Fibroblast of villous mesenchyme (primary cell): ENCODE measurements at regions not wholly inside any gene's neighbourhood (a gene's known extent, or its start where the extent isn't known, plus 50 kb on each side); places are given as distances from the start of the nearest gene placed in this dataset.

Source experiments
- DNase-seq: peaks from one replicate; pipeline ENCODE4 v3.0.0-alpha.2; 2010; ENCODE audit warnings: low read depth
- H3K4me3 ChIP-seq: 2 replicates; pipeline ENCODE4 v1.5.1; 2011; ENCODE audit warnings: low read depth, mild to moderate bottlenecking, low read length
- TF ChIP-seq, protein P1 (sequence below): IDR thresholded peaks from 2 replicates; pipeline ENCODE4 v1.5.1; 2012; ENCODE audit warnings: low read depth, mild to moderate bottlenecking, low read length; ENCODE audit not compliant: insufficient read depth

DNA sequence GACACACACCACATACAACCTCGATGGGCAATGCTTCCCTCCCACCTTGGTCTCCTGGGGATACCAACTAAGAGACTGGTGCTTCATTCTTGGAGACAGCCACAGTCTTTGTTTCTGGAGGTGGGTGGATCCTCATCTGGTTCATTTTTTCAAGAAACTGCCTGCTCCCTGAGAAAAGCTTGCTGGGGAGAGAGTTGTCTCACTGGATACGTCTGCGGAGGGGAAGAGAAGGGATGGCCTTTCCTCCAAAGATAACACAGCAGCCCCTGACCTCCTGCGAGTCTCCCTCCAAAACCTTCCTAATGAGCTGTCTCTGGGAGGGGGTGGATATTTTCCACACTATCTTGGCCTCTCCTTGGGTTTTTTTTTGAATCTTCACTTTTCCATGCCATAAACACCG, 221.2 kb downstream of the SOX9 start:
- no peak overlapping the region for H3K4me3 ChIP-seq
- DNase-seq, result peak; percentile 11
- TF ChIP-seq, protein P1, sequence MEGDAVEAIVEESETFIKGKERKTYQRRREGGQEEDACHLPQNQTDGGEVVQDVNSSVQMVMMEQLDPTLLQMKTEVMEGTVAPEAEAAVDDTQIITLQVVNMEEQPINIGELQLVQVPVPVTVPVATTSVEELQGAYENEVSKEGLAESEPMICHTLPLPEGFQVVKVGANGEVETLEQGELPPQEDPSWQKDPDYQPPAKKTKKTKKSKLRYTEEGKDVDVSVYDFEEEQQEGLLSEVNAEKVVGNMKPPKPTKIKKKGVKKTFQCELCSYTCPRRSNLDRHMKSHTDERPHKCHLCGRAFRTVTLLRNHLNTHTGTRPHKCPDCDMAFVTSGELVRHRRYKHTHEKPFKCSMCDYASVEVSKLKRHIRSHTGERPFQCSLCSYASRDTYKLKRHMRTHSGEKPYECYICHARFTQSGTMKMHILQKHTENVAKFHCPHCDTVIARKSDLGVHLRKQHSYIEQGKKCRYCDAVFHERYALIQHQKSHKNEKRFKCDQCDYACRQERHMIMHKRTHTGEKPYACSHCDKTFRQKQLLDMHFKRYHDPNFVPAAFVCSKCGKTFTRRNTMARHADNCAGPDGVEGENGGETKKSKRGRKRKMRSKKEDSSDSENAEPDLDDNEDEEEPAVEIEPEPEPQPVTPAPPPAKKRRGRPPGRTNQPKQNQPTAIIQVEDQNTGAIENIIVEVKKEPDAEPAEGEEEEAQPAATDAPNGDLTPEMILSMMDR, result no peak

DNA sequence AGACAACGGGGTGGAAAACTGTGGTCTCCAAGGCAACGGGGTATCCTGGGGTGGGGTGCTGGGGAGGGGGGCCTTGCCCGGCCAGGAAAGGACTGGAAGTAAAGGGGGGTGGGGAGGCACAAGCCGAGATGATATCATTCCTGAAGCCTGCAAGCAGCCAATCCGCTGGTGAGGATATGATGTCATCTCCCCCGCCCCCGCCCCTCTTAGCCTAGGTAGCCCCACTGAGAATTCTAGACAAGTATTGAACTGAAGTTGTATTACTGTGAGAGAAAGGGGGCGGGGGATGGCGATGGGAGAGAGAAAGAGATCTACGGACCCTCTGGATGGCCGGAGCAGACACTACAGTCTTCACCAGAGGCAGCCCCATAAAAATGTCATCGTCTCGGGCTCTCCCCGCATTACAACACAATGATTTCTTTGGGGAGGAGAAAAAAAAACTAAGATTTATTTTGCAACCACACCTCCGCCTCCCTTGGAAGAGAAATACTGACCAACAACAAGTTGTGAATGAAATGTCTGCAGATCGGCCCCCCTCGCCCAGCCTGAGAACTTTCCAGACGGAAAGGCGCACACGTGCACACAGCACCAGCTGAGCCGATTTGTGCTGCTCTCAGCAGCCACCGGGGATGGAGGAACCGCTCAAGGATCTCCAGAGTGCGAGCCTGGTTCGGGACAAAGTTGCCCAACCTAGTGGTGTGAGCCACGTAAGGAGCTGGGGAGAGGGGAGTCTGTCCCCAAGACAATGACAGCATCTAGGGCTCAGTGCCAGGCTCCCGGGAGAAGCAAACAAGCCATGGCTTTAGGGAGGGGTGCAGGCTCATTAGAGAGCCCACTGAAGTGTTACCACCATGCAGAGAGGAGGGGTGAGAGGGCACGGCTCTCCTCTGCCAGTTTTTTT, 222.1 kb downstream of the SOX9 start:
- TF ChIP-seq, protein P1, result no peak
- H3K4me3 ChIP-seq, result peak overlapping the region; percentile 16
- DNase-seq, result peak; percentile 55

DNA sequence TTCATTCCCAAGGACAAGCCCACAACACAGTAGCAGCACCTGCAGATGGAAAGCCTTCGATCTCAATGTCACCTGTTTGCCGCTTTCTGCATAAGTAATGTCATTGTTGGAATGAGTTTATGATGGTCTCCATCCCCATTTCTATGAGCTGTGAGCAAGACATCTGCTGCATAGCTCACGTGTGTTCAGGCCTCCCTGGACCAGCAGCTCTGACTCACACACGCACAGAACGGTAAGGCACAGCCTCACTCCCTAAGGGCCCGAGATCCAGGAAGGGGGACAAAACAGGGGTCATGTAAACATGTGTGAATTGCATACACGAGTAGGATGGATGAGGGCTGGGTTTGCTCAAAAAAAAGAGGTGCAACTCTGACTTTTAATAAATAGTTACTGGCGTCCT, 223.1 kb downstream of the SOX9 start:
- TF ChIP-seq, protein P1, result no peak
- peak; percentile 9 for DNase-seq
- no peak overlapping the region for H3K4me3 ChIP-seq

DNA sequence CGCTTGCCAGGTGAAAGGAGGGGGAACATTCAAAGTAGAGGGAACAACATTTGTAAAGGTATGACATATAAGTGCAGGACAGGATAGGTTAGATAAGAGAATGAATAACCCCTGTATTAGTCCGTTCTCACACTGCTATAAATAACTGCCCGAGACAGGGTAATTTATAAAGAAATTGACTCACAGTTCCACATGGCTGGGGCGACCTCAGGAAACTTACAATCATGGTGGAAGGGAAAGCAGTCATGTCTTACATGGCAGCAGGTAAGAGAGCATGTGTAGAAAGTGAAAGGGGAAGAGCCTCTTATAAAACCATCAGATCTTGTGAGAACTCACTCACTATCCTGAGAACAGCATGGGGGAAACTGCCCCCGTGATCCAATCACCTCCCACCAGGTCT, 223.8 kb downstream of the SOX9 start:
- no peak overlapping the region for H3K4me3 ChIP-seq
- TF ChIP-seq, protein P1, result no peak
- DNase-seq, result no peak

DNA sequence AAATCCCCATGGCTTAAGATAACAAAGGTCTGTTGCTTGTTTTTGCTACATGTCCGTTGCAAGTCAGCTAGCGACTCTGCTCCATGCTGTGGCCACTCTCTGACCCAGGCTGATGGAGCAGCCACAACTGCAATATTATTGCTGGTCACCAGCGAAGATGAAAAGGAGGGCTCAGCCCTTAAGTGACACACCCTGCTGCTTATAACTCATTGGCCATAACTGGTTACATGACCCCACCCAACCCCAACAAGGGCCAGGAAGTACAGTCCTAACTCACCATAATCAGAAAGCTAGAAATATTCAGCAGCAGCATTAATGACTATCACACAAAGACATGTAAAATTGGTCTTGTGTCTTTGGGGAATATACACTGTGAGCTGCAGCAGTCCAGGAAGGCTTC, 224.3 kb downstream of the SOX9 start:
- no peak overlapping the region for H3K4me3 ChIP-seq
- DNase-seq, result no peak
- TF ChIP-seq, protein P1, result no peak

DNA sequence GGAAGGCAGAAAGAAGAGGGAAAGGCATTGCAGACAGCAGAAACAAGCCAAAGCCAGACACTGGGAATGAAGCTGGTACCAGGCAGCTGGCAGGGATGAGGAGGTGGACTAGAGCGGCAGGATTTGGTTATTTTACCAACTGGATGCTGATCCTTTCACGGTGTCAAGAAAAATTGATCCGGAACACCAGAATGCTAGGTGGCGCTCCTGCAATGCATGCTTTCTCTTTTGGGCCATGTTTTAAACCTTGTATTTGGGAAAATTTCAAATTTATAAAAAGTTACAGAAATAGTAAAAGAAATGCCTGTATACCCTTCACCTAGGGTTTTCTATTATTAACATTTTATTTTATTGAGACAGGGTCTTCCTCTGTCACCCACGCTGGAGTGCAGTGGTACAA, 224.7 kb downstream of the SOX9 start:
- H3K4me3 ChIP-seq, result no peak overlapping the region
- DNase-seq, result no peak
- TF ChIP-seq, protein P1, result peak; percentile 14
